OCI-LY1 (cell line): ENCODE measurements at regions not wholly inside any gene's neighbourhood (a gene's known extent, or its start where the extent isn't known, plus 50 kb on each side); places are given as distances from the start of the nearest gene placed in this dataset.

Source experiments
- EZH2 ChIP-seq: fragments of 200-600 bp; sonication (generic), shearing (Covaris generic); IDR thresholded peaks from 2 replicates; pipeline ENCODE4 v1.8.0; 2017; ENCODE audit warnings: borderline replicate concordance, mixed run types, mild to moderate bottlenecking, antibody characterized with exemption, low read length, moderate library complexity, mixed read lengths
- TF ChIP-seq, protein P1 (sequence below): fragments of 200-600 bp; sonication (generic), shearing (Covaris generic); IDR thresholded peaks from 2 replicates; pipeline ENCODE4 v1.5.1; 2017; ENCODE audit warnings: mild to moderate bottlenecking, antibody characterized with exemption, low read length, moderate library complexity, mixed read lengths

DNA sequence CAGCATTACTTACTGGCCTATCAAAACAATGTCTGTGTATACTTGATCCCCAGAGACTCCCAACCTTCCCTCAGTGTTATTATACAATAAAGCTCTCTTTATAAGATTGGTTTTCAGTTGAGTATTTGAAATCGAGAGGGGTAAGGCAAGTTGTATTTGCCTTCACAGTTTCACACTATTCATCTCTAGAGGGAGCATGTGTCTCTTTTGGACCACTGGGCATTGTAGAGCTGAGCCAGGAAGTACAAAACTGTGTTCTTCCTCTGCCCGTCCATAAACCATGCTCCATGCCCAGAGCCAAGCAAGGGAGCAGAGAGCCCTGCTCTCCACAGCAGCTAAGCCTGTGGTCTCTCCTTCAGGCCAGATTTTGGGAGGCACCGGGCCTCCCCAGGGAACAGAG lies 61.5 kb upstream of the HHIP start:
- TF ChIP-seq, protein P1, sequence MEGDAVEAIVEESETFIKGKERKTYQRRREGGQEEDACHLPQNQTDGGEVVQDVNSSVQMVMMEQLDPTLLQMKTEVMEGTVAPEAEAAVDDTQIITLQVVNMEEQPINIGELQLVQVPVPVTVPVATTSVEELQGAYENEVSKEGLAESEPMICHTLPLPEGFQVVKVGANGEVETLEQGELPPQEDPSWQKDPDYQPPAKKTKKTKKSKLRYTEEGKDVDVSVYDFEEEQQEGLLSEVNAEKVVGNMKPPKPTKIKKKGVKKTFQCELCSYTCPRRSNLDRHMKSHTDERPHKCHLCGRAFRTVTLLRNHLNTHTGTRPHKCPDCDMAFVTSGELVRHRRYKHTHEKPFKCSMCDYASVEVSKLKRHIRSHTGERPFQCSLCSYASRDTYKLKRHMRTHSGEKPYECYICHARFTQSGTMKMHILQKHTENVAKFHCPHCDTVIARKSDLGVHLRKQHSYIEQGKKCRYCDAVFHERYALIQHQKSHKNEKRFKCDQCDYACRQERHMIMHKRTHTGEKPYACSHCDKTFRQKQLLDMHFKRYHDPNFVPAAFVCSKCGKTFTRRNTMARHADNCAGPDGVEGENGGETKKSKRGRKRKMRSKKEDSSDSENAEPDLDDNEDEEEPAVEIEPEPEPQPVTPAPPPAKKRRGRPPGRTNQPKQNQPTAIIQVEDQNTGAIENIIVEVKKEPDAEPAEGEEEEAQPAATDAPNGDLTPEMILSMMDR, result no peak
- no peak for TF ChIP-seq EZH2
